GM19455 (cell line): ENCODE measurements at regions not wholly inside any gene's neighbourhood (a gene's known extent, or its start where the extent isn't known, plus 50 kb on each side); places are given as distances from the start of the nearest gene placed in this dataset.

Source experiments
- ATAC-seq: cut with Tn5 transposase; IDR thresholded peaks from one replicate; pipeline ENCODE4 v1.9.1; 2021; ENCODE audit not compliant: unreplicated experiment

DNA sequence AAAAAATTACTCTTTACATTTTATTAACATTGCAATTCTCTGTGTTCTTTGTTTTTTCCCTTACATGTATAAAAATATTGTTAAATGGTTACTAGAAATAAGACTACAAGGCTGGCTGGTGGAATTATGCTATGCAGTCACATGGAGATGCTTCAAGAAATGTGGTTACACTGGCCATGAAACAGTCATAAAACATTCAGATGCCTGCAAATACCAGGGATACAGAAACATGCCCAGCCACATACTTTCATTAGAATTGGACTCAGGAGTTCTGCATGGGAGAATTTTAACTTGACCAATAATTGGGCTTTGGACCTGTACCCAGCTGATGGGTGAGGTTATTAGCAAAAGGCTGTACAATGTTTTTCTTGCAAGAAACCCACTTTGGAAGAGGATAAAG is 1407.7 kb upstream of the SLC10A2 start:
- ATAC-seq: no peak

GRCh38 chr13:104466016-104466415 is 1399.8 kb upstream of the SLC10A2 start:
- no peak for ATAC-seq

GRCh38 chr13:104461049-104461448 is 1394.8 kb upstream of the SLC10A2 start:
- no peak for ATAC-seq

GRCh38 chr13:104460554-104460953 is 1394.3 kb upstream of the SLC10A2 start:
- ATAC-seq: no peak

DNA sequence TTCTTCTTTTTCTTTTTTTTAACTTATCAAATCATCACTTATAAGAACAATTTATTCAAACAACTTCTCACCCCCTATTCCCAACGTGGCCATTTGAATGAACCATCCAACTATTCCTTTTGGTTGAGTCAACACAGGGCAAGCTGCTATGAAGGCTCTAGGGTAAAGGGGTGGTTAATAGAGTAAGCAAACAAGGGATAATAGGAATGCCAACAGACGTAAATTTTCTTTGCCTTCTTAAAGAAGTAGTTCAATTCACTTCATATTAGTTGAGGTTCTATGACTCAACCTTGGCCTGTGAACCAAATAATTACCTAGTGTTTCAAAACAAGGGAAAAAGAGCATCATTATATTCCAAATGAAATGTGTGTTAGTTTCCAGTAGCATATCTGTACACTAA is 1383.8 kb upstream of the SLC10A2 start:
- no peak for ATAC-seq

- ATAC-seq: no peak
Observed at GRCh38 chr13:104447348-104447747, 1381.1 kb upstream of the SLC10A2 start.

DNA sequence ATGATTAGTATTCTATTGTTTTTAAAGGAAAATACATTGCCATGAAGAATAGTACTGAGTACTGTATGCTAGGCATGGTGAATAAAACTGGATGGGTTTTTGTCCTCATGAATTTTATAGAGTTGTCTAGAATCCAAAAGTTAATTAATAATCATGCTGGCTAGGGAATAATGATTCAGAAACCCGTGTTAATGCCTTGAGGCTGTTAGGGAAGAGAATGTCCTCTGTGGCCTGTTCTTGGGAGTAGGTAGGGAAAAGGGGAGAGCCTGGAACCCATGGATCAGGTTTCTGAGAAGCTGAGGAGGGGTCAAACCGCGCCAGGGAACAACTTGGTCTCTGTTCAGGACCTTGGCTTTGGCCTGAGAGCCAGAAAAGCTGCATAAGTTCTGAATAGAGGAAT is 1376.3 kb upstream of the SLC10A2 start:
- ATAC-seq: no peak

DNA sequence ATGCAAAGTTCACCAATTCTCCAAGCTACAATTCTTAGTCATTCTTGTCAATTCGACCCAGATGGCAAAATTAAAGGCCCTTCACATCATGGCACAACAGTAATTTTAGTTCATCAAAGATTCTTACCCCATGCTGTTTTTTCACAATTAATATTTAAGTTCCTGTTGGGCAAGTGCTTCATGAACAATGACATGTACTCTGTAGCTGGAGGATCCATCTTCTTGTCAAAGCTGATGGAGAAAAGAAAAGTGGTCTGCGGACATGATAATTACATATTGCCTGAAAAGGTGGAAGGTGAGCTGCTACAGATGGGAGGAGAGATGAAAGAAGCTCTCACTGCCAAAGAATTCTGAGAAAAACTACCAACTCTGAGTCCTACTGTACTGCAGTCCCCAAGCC is 1370.3 kb upstream of the SLC10A2 start:
- ATAC-seq: no peak

GRCh38 chr13:104431895-104432294 is 1365.7 kb upstream of the SLC10A2 start:
- ATAC-seq: no peak

DNA sequence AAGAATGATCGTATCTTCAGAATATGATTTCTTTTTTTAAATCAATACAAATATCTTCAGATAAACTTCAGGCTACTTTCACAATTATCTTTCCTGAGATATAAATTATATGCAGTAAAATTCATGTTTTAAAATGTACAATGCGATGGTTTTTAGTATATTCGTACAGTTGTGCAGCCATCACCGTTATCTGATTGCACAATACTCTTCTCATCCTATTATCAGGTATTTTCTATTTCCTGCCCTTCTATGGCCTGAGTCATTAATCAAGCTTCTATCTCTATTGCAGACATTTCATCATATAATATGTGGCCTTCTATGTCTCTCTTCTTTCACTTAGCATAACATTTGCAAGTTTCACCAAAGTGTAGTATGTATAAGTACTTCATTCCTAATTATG is 1360.2 kb upstream of the SLC10A2 start:
- ATAC-seq: no peak

DNA sequence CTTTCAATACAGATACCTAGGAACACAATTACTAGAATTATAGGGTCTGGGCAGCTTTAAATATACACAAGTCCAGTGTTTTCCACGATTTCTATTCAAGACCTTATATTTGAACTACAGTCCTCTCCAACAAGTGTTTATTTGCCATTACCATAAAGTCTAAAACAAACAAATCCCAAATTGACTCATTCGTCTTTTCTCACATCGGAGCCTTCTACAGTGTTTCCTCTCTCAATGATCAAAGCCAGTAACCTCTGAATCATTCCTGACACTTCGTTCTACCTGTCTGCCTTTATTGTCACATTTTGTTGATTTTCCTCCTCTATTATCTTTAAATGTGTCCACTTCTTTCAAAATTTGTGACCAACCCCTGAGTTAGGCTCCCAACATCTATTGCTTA is 1356.5 kb upstream of the SLC10A2 start:
- ATAC-seq: no peak

GRCh38 chr13:104416973-104417372 is 1350.8 kb upstream of the SLC10A2 start:
- no peak for ATAC-seq

- ATAC-seq: no peak
Observed at GRCh38 chr13:104414771-104415170, 1348.6 kb upstream of the SLC10A2 start.

DNA sequence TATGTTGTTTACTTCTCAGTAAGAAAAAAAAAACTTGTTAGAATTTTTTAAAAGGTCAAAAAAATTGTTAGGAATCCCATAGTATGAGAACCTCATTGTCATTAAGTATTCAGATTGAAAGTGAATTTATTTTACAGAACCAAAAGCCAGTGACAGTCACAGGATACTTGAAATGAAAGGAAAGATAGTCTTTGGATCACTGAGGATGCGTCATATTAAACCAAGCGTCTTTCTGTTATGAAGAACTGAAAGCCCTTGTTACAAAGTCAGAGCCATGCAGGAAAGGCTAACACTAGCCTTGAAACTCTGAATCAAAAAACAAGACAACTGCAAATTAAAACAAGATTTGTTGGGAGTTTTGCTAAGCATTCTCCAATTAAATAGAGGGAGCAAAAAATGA is 1348.0 kb upstream of the SLC10A2 start:
- no peak for ATAC-seq

- ATAC-seq: no peak
Observed at GRCh38 chr13:104411141-104411765, 1345.0 kb upstream of the SLC10A2 start.

DNA sequence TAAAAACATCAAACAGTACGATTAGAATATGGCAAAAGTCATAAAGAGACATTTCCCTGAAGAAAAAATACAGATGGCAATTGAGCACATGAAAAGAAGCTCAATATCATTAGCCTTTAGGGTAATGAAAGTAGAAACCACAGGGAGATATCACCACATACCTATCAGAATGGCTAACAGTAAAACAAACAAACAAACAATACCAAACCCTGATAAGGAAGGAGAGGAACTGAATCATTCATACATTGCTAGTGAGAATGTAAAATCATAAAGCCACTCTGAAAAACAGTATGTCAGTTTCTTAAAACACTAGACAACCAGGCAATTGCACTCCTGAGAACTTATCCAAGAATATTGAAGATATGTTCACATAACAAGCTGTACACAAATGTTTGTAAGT is 1342.5 kb upstream of the SLC10A2 start:
- ATAC-seq: no peak

GRCh38 chr13:104404325-104404724 is 1338.1 kb upstream of the SLC10A2 start:
- ATAC-seq: no peak

GRCh38 chr13:104389691-104390090 is 1323.5 kb upstream of the SLC10A2 start:
- no peak for ATAC-seq

- no peak for ATAC-seq
Observed at GRCh38 chr13:104387510-104387909, 1321.3 kb upstream of the SLC10A2 start.

DNA sequence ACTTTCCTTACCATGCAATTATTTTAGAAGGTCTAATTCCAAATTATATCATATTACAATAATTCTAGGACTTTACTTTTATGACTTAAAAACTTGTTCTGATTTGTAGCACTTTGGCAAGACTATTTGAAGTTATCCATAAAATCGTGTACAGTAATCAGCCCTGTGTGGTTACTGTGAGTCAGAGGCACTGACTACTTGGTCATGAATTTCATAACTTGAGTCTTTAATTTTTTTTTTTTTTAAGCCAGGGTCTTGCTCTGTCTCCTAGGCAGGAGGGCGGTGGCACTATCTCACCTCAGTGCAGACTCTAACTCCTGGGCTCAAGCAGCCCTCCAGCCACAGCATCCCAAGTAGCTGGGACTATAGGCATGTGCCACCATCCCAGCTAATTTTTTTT is 1319.2 kb upstream of the SLC10A2 start:
- no peak for ATAC-seq

DNA sequence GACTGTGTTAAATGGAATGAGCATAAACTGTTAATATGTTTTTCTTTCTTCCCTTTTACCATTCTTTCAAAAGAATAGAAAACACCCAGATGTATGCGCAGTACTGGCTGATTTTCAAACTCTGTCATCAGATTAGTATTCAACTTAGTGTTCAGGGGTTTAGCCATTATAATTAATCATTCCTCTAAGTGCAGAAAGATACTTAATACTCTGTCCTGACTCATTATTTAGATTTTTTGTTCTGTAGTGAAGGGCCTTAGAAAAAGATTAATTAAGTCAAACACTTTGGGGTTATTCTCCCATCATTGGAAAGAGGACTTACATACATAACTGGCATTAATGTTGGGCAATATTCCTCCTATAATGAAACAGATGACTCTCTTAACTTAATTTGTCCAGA is 1316.7 kb upstream of the SLC10A2 start:
- no peak for ATAC-seq

DNA sequence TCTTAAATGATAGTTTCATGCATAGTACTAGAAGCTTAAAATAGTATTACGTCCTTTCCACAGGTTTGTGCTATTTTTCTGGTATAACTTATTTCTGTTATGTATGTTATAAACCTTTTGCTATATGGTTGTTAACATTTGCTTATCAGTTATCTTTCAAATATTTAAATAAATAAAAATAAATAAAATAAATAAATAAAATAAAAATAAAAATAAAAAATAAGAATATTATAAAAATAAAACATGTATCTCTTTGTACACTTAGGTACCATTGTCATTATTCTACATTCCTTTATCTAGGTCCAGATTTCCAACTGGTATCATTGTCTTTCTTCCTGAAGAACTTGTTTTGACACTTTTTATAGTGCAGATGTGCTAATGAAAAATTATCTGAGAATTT is 1310.4 kb upstream of the SLC10A2 start:
- no peak for ATAC-seq

DNA sequence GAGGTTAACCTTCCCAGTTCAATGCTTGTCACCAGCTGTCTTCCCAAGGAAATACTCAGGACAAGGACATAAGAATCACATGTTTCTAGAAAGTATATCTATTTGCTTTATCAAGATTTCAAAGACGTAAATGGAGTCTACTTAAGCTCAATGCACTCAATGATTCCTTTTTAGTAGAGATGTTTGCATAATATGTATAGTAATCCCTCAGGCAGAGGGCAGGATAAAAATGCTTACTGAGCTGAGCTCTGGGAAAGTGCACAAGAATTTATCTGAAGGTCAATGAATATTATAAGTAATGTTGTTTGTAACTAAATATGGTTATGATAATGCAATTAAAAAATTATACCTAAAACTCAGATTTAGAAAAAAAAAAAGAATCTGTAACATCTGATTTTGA is 1309.4 kb upstream of the SLC10A2 start:
- ATAC-seq: no peak
